ENCODE measurements at regions not wholly inside any gene's neighbourhood (a gene's known extent, or its start where the extent isn't known, plus 50 kb on each side); places are given as distances from the start of the nearest gene placed in this dataset.

DNA sequence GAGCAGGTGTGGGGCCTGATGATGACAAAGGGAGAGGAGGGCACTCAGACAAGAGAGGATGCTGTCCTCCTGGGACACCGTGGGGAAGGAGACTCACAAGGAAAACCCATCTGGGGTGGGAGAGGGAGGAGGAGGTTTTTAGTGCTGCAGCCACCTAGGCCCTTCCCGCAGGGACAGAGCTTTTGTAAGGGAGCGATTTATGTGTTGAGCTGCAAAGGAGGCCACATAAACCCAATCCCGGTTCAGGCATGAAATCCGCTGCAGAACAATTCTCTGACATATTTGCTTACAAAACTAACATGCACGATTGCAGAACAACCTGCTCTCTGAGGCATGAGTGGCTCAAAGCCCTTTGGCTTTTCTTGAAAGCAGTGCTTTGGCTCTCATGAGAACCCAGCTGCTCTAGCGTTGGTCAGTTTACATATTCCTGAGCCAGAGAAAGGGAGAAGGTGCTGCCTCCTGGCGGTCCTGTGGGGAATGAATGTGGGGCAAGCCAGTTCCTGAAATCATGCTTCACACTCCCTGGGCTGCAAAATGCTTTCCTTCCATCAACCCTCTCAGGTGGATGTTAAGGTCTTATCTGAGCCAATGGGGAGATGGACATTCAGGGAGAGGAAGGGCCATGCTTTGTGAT lies 122.4 kb upstream of the NLRP1 start:
- TF ChIP-seq, protein P1, sequence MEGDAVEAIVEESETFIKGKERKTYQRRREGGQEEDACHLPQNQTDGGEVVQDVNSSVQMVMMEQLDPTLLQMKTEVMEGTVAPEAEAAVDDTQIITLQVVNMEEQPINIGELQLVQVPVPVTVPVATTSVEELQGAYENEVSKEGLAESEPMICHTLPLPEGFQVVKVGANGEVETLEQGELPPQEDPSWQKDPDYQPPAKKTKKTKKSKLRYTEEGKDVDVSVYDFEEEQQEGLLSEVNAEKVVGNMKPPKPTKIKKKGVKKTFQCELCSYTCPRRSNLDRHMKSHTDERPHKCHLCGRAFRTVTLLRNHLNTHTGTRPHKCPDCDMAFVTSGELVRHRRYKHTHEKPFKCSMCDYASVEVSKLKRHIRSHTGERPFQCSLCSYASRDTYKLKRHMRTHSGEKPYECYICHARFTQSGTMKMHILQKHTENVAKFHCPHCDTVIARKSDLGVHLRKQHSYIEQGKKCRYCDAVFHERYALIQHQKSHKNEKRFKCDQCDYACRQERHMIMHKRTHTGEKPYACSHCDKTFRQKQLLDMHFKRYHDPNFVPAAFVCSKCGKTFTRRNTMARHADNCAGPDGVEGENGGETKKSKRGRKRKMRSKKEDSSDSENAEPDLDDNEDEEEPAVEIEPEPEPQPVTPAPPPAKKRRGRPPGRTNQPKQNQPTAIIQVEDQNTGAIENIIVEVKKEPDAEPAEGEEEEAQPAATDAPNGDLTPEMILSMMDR (IDR thresholded peaks at IDR 0.05; ENCODE audit: insufficient read depth, low read length, poor library complexity, severe bottlenecking) = peak; percentile 64
- no peak for TF ChIP-seq EZH2phosphoT487 (conservative IDR thresholded peaks at IDR 0.05; ENCODE audit: low read length)

All from SU-DHL-6 (cell line).